H1 (cell line): ENCODE measurements at regions not wholly inside any gene's neighbourhood (a gene's known extent, or its start where the extent isn't known, plus 50 kb on each side); places are given as distances from the start of the nearest gene placed in this dataset.

Experiments
- ASH2L ChIP-seq: fragments of 200-600, 300-600 bp; sonication (generic); IDR thresholded peaks from one replicate; pipeline ENCODE4 v1.7.1; 2017; ENCODE audit warnings: low read length
- BRCA1 ChIP-seq: IDR thresholded peaks from 2 replicates; pipeline ENCODE4 v1.6.1; 2012; ENCODE audit warnings: low read depth, low read length, improper control_type of control experiment
- FOSL1 ChIP-seq: IDR thresholded peaks from 2 replicates; pipeline ENCODE4 v1.6.1; 2011; ENCODE audit warnings: mild to moderate bottlenecking, low read depth, low read length, moderate library complexity; ENCODE audit not compliant: insufficient read depth
- HDAC6 ChIP-seq: IDR thresholded peaks from one replicate; pipeline ENCODE4 v1.7.1; 2012; ENCODE audit warnings: low read depth, mild to moderate bottlenecking, inconsistent platforms, low read length, moderate library complexity
- KDM1A ChIP-seq: fragments of 200-600, 300-600 bp; sonication (generic); IDR thresholded peaks from 2 replicates; pipeline ENCODE4 v1.7.1; 2016; ENCODE audit warnings: mild to moderate bottlenecking, low read length, borderline replicate concordance
- RAD21 ChIP-seq, 2 experiments: IDR thresholded peaks in 1 of 2; conservative IDR thresholded peaks in 1 of 2; 2 replicates each; pipeline ENCODE4 v1.6.1; 2011; ENCODE audit warnings: low read depth in 2 of 2, low read length in 2 of 2, improper control_type of control experiment in 1 of 2, inconsistent platforms in 1 of 2, mild to moderate bottlenecking in 1 of 2, moderate library complexity in 1 of 2
- RXRA ChIP-seq: IDR thresholded peaks from 2 replicates; pipeline ENCODE4 v1.6.1; 2011; ENCODE audit warnings: low read depth, mild to moderate bottlenecking, low read length, moderate library complexity; ENCODE audit not compliant: insufficient read depth
- TCF12 ChIP-seq: IDR thresholded peaks from 2 replicates; pipeline ENCODE4 v1.6.1; 2011; ENCODE audit warnings: low read depth, mild to moderate bottlenecking, low read length
- TF ChIP-seq, protein P1 (sequence below): fragments of 300-600 bp; sonication (generic); IDR thresholded peaks from 2 replicates; pipeline ENCODE4 v1.7.1; 2012; ENCODE audit warnings: low read length, moderate library complexity, mild to moderate bottlenecking, inconsistent platforms; ENCODE audit not compliant: insufficient replicate concordance

DNA sequence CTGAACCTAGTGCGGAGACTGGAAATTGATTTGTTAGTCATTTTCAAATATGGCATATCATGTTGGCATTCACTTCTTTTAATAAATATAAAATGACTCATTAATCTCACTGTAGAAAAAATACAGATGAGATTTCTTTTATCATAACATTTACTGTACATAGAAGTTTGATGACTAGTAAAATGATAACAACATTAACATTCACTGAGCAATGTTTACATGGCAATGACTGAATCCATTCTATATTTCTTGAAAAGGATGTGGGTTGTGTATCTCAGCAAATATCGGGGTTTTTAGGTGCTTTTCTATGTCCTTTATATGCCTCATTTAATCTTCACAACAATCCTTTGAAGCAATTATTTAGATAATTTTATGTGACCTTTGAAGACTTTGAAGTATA is 920.9 kb upstream of the FAT3 start (continued):
- TF ChIP-seq, protein P1, sequence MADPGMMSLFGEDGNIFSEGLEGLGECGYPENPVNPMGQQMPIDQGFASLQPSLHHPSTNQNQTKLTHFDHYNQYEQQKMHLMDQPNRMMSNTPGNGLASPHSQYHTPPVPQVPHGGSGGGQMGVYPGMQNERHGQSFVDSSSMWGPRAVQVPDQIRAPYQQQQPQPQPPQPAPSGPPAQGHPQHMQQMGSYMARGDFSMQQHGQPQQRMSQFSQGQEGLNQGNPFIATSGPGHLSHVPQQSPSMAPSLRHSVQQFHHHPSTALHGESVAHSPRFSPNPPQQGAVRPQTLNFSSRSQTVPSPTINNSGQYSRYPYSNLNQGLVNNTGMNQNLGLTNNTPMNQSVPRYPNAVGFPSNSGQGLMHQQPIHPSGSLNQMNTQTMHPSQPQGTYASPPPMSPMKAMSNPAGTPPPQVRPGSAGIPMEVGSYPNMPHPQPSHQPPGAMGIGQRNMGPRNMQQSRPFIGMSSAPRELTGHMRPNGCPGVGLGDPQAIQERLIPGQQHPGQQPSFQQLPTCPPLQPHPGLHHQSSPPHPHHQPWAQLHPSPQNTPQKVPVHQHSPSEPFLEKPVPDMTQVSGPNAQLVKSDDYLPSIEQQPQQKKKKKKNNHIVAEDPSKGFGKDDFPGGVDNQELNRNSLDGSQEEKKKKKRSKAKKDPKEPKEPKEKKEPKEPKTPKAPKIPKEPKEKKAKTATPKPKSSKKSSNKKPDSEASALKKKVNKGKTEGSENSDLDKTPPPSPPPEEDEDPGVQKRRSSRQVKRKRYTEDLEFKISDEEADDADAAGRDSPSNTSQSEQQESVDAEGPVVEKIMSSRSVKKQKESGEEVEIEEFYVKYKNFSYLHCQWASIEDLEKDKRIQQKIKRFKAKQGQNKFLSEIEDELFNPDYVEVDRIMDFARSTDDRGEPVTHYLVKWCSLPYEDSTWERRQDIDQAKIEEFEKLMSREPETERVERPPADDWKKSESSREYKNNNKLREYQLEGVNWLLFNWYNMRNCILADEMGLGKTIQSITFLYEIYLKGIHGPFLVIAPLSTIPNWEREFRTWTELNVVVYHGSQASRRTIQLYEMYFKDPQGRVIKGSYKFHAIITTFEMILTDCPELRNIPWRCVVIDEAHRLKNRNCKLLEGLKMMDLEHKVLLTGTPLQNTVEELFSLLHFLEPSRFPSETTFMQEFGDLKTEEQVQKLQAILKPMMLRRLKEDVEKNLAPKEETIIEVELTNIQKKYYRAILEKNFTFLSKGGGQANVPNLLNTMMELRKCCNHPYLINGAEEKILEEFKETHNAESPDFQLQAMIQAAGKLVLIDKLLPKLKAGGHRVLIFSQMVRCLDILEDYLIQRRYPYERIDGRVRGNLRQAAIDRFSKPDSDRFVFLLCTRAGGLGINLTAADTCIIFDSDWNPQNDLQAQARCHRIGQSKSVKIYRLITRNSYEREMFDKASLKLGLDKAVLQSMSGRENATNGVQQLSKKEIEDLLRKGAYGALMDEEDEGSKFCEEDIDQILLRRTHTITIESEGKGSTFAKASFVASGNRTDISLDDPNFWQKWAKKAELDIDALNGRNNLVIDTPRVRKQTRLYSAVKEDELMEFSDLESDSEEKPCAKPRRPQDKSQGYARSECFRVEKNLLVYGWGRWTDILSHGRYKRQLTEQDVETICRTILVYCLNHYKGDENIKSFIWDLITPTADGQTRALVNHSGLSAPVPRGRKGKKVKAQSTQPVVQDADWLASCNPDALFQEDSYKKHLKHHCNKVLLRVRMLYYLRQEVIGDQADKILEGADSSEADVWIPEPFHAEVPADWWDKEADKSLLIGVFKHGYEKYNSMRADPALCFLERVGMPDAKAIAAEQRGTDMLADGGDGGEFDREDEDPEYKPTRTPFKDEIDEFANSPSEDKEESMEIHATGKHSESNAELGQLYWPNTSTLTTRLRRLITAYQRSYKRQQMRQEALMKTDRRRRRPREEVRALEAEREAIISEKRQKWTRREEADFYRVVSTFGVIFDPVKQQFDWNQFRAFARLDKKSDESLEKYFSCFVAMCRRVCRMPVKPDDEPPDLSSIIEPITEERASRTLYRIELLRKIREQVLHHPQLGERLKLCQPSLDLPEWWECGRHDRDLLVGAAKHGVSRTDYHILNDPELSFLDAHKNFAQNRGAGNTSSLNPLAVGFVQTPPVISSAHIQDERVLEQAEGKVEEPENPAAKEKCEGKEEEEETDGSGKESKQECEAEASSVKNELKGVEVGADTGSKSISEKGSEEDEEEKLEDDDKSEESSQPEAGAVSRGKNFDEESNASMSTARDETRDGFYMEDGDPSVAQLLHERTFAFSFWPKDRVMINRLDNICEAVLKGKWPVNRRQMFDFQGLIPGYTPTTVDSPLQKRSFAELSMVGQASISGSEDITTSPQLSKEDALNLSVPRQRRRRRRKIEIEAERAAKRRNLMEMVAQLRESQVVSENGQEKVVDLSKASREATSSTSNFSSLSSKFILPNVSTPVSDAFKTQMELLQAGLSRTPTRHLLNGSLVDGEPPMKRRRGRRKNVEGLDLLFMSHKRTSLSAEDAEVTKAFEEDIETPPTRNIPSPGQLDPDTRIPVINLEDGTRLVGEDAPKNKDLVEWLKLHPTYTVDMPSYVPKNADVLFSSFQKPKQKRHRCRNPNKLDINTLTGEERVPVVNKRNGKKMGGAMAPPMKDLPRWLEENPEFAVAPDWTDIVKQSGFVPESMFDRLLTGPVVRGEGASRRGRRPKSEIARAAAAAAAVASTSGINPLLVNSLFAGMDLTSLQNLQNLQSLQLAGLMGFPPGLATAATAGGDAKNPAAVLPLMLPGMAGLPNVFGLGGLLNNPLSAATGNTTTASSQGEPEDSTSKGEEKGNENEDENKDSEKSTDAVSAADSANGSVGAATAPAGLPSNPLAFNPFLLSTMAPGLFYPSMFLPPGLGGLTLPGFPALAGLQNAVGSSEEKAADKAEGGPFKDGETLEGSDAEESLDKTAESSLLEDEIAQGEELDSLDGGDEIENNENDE = no peak
- no peak for TF ChIP-seq KDM1A
- no peak for TF ChIP-seq BRCA1
- no peak for TF ChIP-seq RAD21 (IDR thresholded peaks at IDR 0.05 in 1 of 2, conservative IDR thresholded peaks at IDR 0.05 in 1 of 2; ENCODE audit: low read depth in 2 of 2, low read length in 2 of 2)
- no peak for TF ChIP-seq ASH2L
- no peak for TF ChIP-seq TCF12
- TF ChIP-seq HDAC6 = no peak
- TF ChIP-seq FOSL1 = no peak
- TF ChIP-seq RXRA = no peak
